Testis (tissue), 2 donors: ENCODE measurements at regions not wholly inside any gene's neighbourhood (a gene's known extent, or its start where the extent isn't known, plus 50 kb on each side); places are given as distances from the start of the nearest gene placed in this dataset.
"Not testable (repeated sequence)": the region's sequence is repeated elsewhere in the genome, so short reads cannot be mapped to it uniquely, and the experiment has no call there.

Experiments
- DNase-seq: peaks from one replicate; pipeline ENCODE4 v3.0.0-alpha.2; 2019
- H3K27ac ChIP-seq, 2 donors: fragments of 200-600 bp; sonication (generic); one replicate each; pipeline ENCODE4 v1.5.1; 2019
- H3K27me3 ChIP-seq: fragments of 200-600 bp; sonication (generic); one replicate; pipeline ENCODE4 v1.5.1; 2019
- H3K36me3 ChIP-seq: fragments of 200-600 bp; sonication (generic); one replicate; pipeline ENCODE4 v1.5.1; 2017; ENCODE audit warnings: low read depth; ENCODE audit errors: missing control alignments
- H3K4me1 ChIP-seq: fragments of 200-600 bp; sonication (generic); one replicate; pipeline ENCODE4 v1.5.1; 2019
- H3K4me3 ChIP-seq, 2 donors: fragments of 200-600 bp; sonication (generic); one replicate each; pipeline ENCODE4 v1.5.1; 2017 to 2019
- H3K9me3 ChIP-seq: fragments of 200-600 bp; sonication (generic); one replicate; pipeline ENCODE4 v1.5.1; 2017
- POLR2A ChIP-seq: fragments of 450-650 bp; IDR thresholded peaks from one replicate; pipeline ENCODE4 v1.6.1; 2017; ENCODE audit warnings: antibody characterized with exemption, mild to moderate bottlenecking, moderate library complexity
- WGBS, 2 donors: methylation state at CpG; one replicate each; pipeline ENCODE4 v1.1.5; 2018; 5-methylcytosine and 5-hydroxymethylcytosine counted together
- intact Hi-C: fragments of 100-400 bp; cut with DNase I; formaldehyde crosslinking; loops from one replicate; pipeline ENCODE4 v1.15.1; 2023; ENCODE audit warnings: low total_unique reads
- TF ChIP-seq, protein P1 (sequence below), 3 experiments: fragments of 450-650 bp in 2 of 3; fragments of 200-600 bp in 1 of 3; sonication (generic) in 1 of 3; IDR thresholded peaks; one replicate each; pipeline ENCODE4 v1.5.1; 2016 to 2019; ENCODE audit warnings: antibody characterized with exemption in 3 of 3, mild to moderate bottlenecking in 2 of 3, moderate library complexity in 1 of 3

GRCh38 chr5:63205976-63206375 lies 627.4 kb downstream of the LRRC70 start:
- Histone ChIP-seq H3K9me3 (no peaks in the 10 kb centered on the region), H3K27ac (no peak overlapping the region), H3K27me3 (no peaks in the 10 kb centered on the region), H3K36me3 (no peaks in the 10 kb centered on the region), H3K4me1 (no peaks in the 10 kb centered on the region), H3K4me3 (no peak overlapping the region)
- TF ChIP-seq POLR2A = no peak
- TF ChIP-seq, protein P1, sequence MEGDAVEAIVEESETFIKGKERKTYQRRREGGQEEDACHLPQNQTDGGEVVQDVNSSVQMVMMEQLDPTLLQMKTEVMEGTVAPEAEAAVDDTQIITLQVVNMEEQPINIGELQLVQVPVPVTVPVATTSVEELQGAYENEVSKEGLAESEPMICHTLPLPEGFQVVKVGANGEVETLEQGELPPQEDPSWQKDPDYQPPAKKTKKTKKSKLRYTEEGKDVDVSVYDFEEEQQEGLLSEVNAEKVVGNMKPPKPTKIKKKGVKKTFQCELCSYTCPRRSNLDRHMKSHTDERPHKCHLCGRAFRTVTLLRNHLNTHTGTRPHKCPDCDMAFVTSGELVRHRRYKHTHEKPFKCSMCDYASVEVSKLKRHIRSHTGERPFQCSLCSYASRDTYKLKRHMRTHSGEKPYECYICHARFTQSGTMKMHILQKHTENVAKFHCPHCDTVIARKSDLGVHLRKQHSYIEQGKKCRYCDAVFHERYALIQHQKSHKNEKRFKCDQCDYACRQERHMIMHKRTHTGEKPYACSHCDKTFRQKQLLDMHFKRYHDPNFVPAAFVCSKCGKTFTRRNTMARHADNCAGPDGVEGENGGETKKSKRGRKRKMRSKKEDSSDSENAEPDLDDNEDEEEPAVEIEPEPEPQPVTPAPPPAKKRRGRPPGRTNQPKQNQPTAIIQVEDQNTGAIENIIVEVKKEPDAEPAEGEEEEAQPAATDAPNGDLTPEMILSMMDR (IDR thresholded peaks at IDR 0.05) = no peak
- intact Hi-C loops = no loop called here
- DNase-seq = no peak
- 69 to 77% methylated on average over 2 of the region's 2 CpGs for WGBS, 2 donors

DNA sequence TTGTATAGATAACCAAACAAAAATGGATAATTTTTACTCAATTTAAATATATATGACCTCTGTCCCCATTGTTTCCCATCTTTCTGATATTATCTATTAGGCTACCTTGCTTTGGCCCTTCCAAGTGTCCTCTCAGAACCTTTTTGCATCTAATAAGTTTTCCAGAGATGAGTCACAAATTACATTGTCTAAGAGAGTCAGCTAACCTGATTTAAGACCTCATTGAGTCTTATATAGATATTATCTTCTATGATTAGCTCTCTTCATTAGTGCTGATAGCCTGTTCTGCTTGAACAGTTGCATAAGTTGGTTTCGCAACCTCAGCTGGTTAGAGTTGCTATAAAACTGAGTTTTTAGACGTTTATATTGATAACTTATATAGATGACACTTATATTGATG lies 623.1 kb downstream of the LRRC70 start:
- no peaks in the 10 kb centered on the region for H3K4me1 ChIP-seq
- H3K4me3 ChIP-seq = no peak overlapping the region
- DNase-seq = no peak
- H3K9me3 ChIP-seq = no peaks in the 10 kb centered on the region
- H3K27ac ChIP-seq = no peak overlapping the region
- WGBS, 2 donors = 68 to 73% methylated on average over 2 of the region's 2 CpGs
- TF ChIP-seq, protein P1 (IDR thresholded peaks at IDR 0.05) = no peak
- TF ChIP-seq POLR2A = no peak
- intact Hi-C loops = no loop called here
- H3K36me3 ChIP-seq = no peaks in the 10 kb centered on the region
- H3K27me3 ChIP-seq = no peaks in the 10 kb centered on the region

DNA sequence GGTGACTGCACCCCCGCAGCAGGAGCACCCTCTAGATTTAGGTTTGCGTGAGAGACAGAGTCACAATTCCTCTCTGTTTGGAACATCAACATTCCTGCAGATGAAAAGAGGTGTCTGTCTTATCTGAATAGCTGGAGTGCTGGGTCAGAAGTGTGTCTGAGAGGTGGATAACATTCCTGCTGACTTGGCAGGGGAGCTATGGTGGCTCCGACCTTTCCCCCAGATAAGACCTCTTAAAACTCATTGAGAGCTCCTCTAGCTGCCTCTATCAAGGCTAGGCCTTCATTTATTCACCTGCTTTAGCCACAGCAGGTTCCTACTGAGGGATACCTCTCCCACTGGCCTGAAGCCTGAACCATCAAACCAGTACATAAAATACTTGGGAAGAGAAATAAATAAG lies 615.5 kb downstream of the LRRC70 start:
- Histone ChIP-seq H3K4me1 (no peaks in the 10 kb centered on the region), H3K9me3 (no peaks in the 10 kb centered on the region), H3K27me3 (no peaks in the 10 kb centered on the region), H3K36me3 (no peaks in the 10 kb centered on the region), H3K27ac (no peak overlapping the region), H3K4me3 (no peak overlapping the region)
- DNase-seq = no peak
- intact Hi-C loops = no loop called here
- WGBS, 2 donors = 84 to 87% methylated on average over 3 of the region's 3 CpGs
- TF ChIP-seq POLR2A = no peak
- TF ChIP-seq, protein P1 (IDR thresholded peaks at IDR 0.05) = no peak

DNA sequence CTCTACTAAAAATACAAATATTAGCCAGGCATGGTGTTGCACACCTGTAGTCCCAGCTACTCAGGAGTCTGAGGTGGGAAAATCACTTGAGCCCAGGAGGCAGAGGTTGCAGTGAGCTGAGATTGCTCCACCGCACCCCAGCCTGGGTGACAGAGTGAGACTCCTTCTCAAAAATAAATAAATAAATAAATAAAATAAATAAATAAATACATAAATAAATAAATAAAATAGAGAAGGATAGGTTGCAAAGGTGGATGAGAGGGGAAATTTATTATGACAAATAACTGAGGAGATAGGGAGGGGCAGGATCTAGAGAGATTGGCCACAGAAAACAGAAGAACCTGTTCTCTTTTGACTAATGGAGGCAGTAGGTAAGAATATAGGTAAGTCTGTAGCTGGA lies 601.6 kb downstream of the LRRC70 start:
- H3K4me3 ChIP-seq, H3K27me3 ChIP-seq, intact Hi-C loops, H3K9me3 ChIP-seq, H3K36me3 ChIP-seq, H3K27ac ChIP-seq, DNase-seq, H3K4me1 ChIP-seq: not testable (repeated sequence)
- 90 to 96% methylated on average over 1 of the region's 1 CpG for WGBS, 2 donors

DNA sequence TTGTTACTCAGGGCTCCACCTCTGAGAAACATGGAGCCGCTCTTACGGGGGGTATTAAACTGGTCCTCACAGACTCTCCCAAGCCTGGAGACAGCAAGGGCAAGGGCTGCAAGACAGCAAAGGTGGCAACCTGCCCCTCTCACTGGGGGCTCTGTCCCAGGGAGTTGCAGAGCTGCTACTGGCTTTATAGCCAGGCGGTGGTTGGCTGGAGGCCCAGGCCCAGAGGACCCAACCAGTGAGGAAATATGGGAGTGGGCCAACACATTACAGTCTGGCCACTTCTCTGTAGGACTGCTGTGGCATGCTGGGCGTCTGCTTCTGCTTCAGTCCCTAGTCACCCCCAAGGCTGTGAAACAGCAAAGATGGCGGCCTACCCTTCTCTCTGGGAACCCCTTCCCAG lies 597.2 kb downstream of the LRRC70 start:
- intact Hi-C loops = no loop called here
- H3K9me3 ChIP-seq = no peaks in the 10 kb centered on the region
- TF ChIP-seq, protein P1 (IDR thresholded peaks at IDR 0.05) = no peak
- no peak for TF ChIP-seq POLR2A
- no peaks in the 10 kb centered on the region for H3K36me3 ChIP-seq
- 83 to 90% methylated on average over 2 to 5 of the region's 5 CpGs for WGBS, 2 donors
- H3K4me3 ChIP-seq = no peak overlapping the region
- H3K27ac ChIP-seq = no peak overlapping the region
- DNase-seq = no peak
- no peaks in the 10 kb centered on the region for H3K27me3 ChIP-seq
- no peaks in the 10 kb centered on the region for H3K4me1 ChIP-seq
